ENCODE measurements at regions not wholly inside any gene's neighbourhood (a gene's known extent, or its start where the extent isn't known, plus 50 kb on each side); places are given as distances from the start of the nearest gene placed in this dataset.

DNA sequence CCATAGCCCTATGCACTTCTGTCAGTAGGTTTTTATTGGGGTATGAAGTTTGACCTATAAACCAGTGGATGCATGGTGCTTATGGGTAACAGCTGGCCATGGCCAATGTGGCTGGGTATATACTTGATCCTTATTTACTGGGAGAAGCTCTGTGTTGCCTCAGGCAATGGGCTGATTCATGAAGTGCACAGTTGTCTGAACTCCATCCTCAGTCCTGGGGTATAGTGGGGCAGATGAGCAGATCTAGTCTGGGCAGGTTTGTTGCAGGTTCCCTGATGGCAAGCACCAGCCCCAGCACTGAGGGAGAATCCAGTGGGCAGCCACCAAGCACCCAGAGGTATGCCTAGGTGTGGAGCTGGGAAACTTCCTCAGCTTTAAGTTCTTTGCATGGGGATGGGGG lies 274.4 kb downstream of the TDRD3 start:
- no peaks in the 10 kb centered on the region for H3K4me1 Mint-ChIP-seq
- no peak overlapping the region for H3K27ac Mint-ChIP-seq

DNA sequence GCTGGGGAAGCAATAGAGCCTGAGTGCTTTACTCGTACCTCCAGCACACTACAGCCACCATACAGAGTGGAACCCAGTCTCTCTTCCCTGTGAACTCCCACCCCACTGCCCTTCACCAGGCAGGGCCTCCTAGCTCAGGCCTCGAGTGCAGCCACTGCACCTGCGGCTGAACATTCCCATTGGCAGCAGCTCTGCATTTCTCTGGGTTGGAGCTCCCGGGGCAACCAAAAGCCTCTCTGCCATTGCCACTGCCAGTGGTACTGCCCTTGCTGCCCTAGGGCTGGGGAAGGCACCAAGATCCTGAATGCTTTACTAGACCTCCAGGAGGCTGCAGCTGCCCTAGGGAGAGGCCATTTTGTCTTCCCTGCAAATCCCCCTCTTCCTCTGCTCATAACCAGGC lies 266.8 kb downstream of the TDRD3 start:
- ChIA-PET CTCF (no interaction called here), POLR2A (no interaction called here)
- Mint-ChIP-seq H3K27me3 (ENCODE audit: low read depth) (no peaks in the 10 kb centered on the region; the same call in 1 of the 2 replicates), H3K36me3 (no peaks in the 10 kb centered on the region), H3K4me1 (no peaks in the 10 kb centered on the region), H3K4me3 (no peak overlapping the region), H3K9me3 (peaks cover 8% of the 10 kb centered on the region; the same call in 1 of the 2 replicates), H3K27ac (no peak overlapping the region)
- no peak for ATAC-seq
- DNase-seq (ENCODE audit: low spot score): no peak
- TF ChIP-seq GRHL2 (CRISPR knock-in tag; IDR thresholded peaks at IDR 0.05; ENCODE audit: insufficient replicate concordance, severe bottlenecking) (no peak), RORB (CRISPR knock-in tag; IDR thresholded peaks at IDR 0.05) (no peak), ESRRA (CRISPR knock-in tag; IDR thresholded peaks at IDR 0.05; ENCODE audit: borderline replicate concordance) (no peak), CREB1 (CRISPR knock-in tag; IDR thresholded peaks at IDR 0.05) (no peak), MXD4 (CRISPR knock-in tag; IDR thresholded peaks at IDR 0.05; ENCODE audit: borderline replicate concordance) (no peak)
- TF ChIP-seq, protein P1, sequence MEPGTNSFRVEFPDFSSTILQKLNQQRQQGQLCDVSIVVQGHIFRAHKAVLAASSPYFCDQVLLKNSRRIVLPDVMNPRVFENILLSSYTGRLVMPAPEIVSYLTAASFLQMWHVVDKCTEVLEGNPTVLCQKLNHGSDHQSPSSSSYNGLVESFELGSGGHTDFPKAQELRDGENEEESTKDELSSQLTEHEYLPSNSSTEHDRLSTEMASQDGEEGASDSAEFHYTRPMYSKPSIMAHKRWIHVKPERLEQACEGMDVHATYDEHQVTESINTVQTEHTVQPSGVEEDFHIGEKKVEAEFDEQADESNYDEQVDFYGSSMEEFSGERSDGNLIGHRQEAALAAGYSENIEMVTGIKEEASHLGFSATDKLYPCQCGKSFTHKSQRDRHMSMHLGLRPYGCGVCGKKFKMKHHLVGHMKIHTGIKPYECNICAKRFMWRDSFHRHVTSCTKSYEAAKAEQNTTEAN (CRISPR knock-in tag; IDR thresholded peaks at IDR 0.05): no peak
- TF ChIP-seq, protein P2, sequence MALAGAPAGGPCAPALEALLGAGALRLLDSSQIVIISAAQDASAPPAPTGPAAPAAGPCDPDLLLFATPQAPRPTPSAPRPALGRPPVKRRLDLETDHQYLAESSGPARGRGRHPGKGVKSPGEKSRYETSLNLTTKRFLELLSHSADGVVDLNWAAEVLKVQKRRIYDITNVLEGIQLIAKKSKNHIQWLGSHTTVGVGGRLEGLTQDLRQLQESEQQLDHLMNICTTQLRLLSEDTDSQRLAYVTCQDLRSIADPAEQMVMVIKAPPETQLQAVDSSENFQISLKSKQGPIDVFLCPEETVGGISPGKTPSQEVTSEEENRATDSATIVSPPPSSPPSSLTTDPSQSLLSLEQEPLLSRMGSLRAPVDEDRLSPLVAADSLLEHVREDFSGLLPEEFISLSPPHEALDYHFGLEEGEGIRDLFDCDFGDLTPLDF (CRISPR knock-in tag; IDR thresholded peaks at IDR 0.05): no peak

More for the DNA sequence above, 274.4 kb downstream of the TDRD3 start:
- Mint-ChIP-seq H3K36me3 (peaks cover 17% of the 10 kb centered on the region), H3K9me3 (peaks cover 31% of the 10 kb centered on the region), H3K4me3 (no peak overlapping the region), H3K27me3 (ENCODE audit: low read depth) (no peaks in the 10 kb centered on the region; the same call in 1 of the 2 replicates)
- DNase-seq (ENCODE audit: low spot score) (no peak), ATAC-seq (no peak)
- TF ChIP-seq, protein P3, sequence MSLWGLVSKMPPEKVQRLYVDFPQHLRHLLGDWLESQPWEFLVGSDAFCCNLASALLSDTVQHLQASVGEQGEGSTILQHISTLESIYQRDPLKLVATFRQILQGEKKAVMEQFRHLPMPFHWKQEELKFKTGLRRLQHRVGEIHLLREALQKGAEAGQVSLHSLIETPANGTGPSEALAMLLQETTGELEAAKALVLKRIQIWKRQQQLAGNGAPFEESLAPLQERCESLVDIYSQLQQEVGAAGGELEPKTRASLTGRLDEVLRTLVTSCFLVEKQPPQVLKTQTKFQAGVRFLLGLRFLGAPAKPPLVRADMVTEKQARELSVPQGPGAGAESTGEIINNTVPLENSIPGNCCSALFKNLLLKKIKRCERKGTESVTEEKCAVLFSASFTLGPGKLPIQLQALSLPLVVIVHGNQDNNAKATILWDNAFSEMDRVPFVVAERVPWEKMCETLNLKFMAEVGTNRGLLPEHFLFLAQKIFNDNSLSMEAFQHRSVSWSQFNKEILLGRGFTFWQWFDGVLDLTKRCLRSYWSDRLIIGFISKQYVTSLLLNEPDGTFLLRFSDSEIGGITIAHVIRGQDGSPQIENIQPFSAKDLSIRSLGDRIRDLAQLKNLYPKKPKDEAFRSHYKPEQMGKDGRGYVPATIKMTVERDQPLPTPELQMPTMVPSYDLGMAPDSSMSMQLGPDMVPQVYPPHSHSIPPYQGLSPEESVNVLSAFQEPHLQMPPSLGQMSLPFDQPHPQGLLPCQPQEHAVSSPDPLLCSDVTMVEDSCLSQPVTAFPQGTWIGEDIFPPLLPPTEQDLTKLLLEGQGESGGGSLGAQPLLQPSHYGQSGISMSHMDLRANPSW (CRISPR knock-in tag; conservative IDR thresholded peaks at IDR 0.05; ENCODE audit: low read depth): no peak
- TF ChIP-seq TEAD4 (CRISPR knock-in tag; IDR thresholded peaks at IDR 0.05): no peak
- TF ChIP-seq, protein P4, sequence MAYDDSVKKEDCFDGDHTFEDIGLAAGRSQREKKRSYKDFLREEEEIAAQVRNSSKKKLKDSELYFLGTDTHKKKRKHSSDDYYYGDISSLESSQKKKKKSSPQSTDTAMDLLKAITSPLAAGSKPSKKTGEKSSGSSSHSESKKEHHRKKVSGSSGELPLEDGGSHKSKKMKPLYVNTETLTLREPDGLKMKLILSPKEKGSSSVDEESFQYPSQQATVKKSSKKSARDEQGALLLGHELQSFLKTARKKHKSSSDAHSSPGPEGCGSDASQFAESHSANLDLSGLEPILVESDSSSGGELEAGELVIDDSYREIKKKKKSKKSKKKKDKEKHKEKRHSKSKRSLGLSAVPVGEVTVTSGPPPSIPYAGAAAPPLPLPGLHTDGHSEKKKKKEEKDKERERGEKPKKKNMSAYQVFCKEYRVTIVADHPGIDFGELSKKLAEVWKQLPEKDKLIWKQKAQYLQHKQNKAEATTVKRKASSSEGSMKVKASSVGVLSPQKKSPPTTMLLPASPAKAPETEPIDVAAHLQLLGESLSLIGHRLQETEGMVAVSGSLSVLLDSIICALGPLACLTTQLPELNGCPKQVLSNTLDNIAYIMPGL (CRISPR knock-in tag; IDR thresholded peaks at IDR 0.05): no peak
- no peak for TF ChIP-seq IRF2 (CRISPR knock-in tag; IDR thresholded peaks at IDR 0.05; ENCODE audit: borderline replicate concordance, low read depth)
- TF ChIP-seq RORB (CRISPR knock-in tag; IDR thresholded peaks at IDR 0.05): no peak
- no peak for TF ChIP-seq GTF2I (CRISPR knock-in tag; conservative IDR thresholded peaks at IDR 0.05)
- TF ChIP-seq SOX15 (CRISPR knock-in tag; IDR thresholded peaks at IDR 0.05): no peak
- no peak for TF ChIP-seq SMAD3 (CRISPR knock-in tag; IDR thresholded peaks at IDR 0.05; ENCODE audit: borderline replicate concordance)
- TF ChIP-seq, protein P2 (CRISPR knock-in tag; IDR thresholded peaks at IDR 0.05): no peak
- no peak for TF ChIP-seq ETV6 (CRISPR knock-in tag; IDR thresholded peaks at IDR 0.05)
- TF ChIP-seq KAT7 (CRISPR knock-in tag; IDR thresholded peaks at IDR 0.05; ENCODE audit: borderline replicate concordance): no peak
- TF ChIP-seq, protein P5, sequence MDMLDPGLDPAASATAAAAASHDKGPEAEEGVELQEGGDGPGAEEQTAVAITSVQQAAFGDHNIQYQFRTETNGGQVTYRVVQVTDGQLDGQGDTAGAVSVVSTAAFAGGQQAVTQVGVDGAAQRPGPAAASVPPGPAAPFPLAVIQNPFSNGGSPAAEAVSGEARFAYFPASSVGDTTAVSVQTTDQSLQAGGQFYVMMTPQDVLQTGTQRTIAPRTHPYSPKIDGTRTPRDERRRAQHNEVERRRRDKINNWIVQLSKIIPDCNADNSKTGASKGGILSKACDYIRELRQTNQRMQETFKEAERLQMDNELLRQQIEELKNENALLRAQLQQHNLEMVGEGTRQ (CRISPR knock-in tag; IDR thresholded peaks at IDR 0.05): no peak
- no peak for TF ChIP-seq NR1H2 (CRISPR knock-in tag; IDR thresholded peaks at IDR 0.05)
- TF ChIP-seq, protein P6, sequence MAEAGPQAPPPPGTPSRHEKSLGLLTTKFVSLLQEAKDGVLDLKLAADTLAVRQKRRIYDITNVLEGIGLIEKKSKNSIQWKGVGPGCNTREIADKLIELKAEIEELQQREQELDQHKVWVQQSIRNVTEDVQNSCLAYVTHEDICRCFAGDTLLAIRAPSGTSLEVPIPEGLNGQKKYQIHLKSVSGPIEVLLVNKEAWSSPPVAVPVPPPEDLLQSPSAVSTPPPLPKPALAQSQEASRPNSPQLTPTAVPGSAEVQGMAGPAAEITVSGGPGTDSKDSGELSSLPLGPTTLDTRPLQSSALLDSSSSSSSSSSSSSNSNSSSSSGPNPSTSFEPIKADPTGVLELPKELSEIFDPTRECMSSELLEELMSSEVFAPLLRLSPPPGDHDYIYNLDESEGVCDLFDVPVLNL (CRISPR knock-in tag; IDR thresholded peaks at IDR 0.05; ENCODE audit: borderline replicate concordance, low read depth): no peak
- TF ChIP-seq, protein P1 (CRISPR knock-in tag; IDR thresholded peaks at IDR 0.05): no peak
- CTCF ChIA-PET: no interaction called here
- POLR2A ChIA-PET: no interaction called here

All from WTC11 (cell line).